Endothelial cell of umbilical vein (primary cell): ENCODE measurements at regions not wholly inside any gene's neighbourhood (a gene's known extent, or its start where the extent isn't known, plus 50 kb on each side); places are given as distances from the start of the nearest gene placed in this dataset.
A peak's percentile ranks its signal among the peaks of the same experiment; 100 is the strongest.

ENCODE experiments used
- BruUV-seq: library from RNA; stranded (reverse); fragments of 400-500 nt; replicated peaks from 2 replicates; lab custom pipeline; 2021; lab: Mats Ljungman, UMichigan
- CTCF ChIA-PET: fragments of 300-600, 350-600 bp; sonication (Branson Sonifier 250); formaldehyde crosslinking; loops from one replicate; lab custom pipeline; 2021; ENCODE audit warnings: antibody characterized with exemption, inconsistent platforms; lab: Charles Lee
- POLR2A ChIA-PET: fragments of 300-600, 350-600 bp; sonication (Branson Sonifier 250); formaldehyde crosslinking; loops from one replicate; lab custom pipeline; 2021; ENCODE audit warnings: antibody characterized with exemption, inconsistent platforms; lab: Charles Lee
- DNase-seq: peaks from one replicate; pipeline ENCODE4 v3.0.0-alpha.2; 2011; ENCODE audit warnings: low read depth, low spot score
- FAIRE-seq: peaks from 2 replicates; lab custom pipeline; 2011; peaks lifted over from hg19 to GRCh38; lab: Jason Lieb, UNC
- H2AFZ ChIP-seq: 2 replicates; pipeline ENCODE4 v1.6.0; 2012; ENCODE audit warnings: low read depth, low read length, control low read depth, inconsistent platforms
- H3K27ac ChIP-seq: 2 replicates; pipeline ENCODE4 v1.5.1; 2011; ENCODE audit warnings: low read depth, mild to moderate bottlenecking, control low read depth, low read length, moderate library complexity; ENCODE audit not compliant: insufficient read depth
- H3K27me3 ChIP-seq, 2 experiments: 2 replicates each; pipeline versions ENCODE4 v1.6.0 to v1.6.1; 2011; ENCODE audit warnings: low read length in 2 of 2, mixed read lengths in 1 of 2; ENCODE audit not compliant: control insufficient read depth in 2 of 2, insufficient read depth in 2 of 2
- H3K36me3 ChIP-seq, 2 experiments: 2 replicates in 1 of 2; 3 replicates in 1 of 2; pipeline ENCODE4 v1.5.1; 2011; ENCODE audit warnings: low read length in 2 of 2, mild to moderate bottlenecking in 1 of 2, moderate library complexity in 1 of 2; ENCODE audit not compliant: control insufficient read depth in 2 of 2, insufficient read depth in 2 of 2; ENCODE audit errors: extremely low read depth in 1 of 2
- H3K4me1 ChIP-seq: 3 replicates; pipeline ENCODE4 v1.5.1; 2011; ENCODE audit warnings: mild to moderate bottlenecking, low read length; ENCODE audit not compliant: control insufficient read depth, insufficient read depth; ENCODE audit errors: extremely low read depth
- H3K4me2 ChIP-seq: 2 replicates; pipeline ENCODE4 v1.6.1; 2011; ENCODE audit warnings: low read length, control low read depth, mixed read lengths; ENCODE audit not compliant: insufficient read depth
- H3K4me3 ChIP-seq, 3 experiments: fragments of 200-600 bp in 1 of 3; sonication (generic), shearing (Covaris generic) in 1 of 3; replicated peaks in 1 of 3; 2 replicates each; pipeline ENCODE4 v1.5.1; 2011 to 2016; ENCODE audit warnings: control low read depth in 3 of 3, low read length in 3 of 3, mild to moderate bottlenecking in 2 of 3, inconsistent platforms in 1 of 3, low read depth in 1 of 3, moderate library complexity in 1 of 3; ENCODE audit not compliant: insufficient read depth in 1 of 3
- H3K79me2 ChIP-seq: 2 replicates; pipeline ENCODE4 v1.6.0; 2012; ENCODE audit warnings: low read length, inconsistent platforms; ENCODE audit not compliant: control insufficient read depth, insufficient read depth
- H3K9ac ChIP-seq: replicated peaks from 2 replicates; pipeline ENCODE3; 2011; ENCODE audit warnings: low read length, control low read depth; ENCODE audit not compliant: insufficient read depth; ENCODE audit errors: extremely low read depth
- H3K9me1 ChIP-seq: replicated peaks from 3 replicates; pipeline ENCODE4 v1.6.0; 2011; ENCODE audit warnings: mild to moderate bottlenecking, low read length; ENCODE audit not compliant: control insufficient read depth, insufficient read depth; ENCODE audit errors: extremely low read depth
- H3K9me3 ChIP-seq: replicated peaks from 2 replicates; pipeline ENCODE4 v1.5.1; 2012; ENCODE audit warnings: low read length, inconsistent platforms; ENCODE audit not compliant: control insufficient read depth, insufficient read depth
- H4K20me1 ChIP-seq: replicated peaks from 2 replicates; pipeline ENCODE3; 2011; ENCODE audit warnings: mild to moderate bottlenecking, low read length; ENCODE audit not compliant: control insufficient read depth, insufficient read depth; ENCODE audit errors: extremely low read depth
- CTCF ChIP-seq, 2 donors: IDR thresholded peaks; 1 replicate in 1 of 2; 2 replicates in 1 of 2; pipeline ENCODE4 v1.5.1; 2011; ENCODE audit warnings: low read length in 2 of 2, mild to moderate bottlenecking in 2 of 2, moderate library complexity in 2 of 2, control low read depth in 1 of 2, inconsistent platforms in 1 of 2, low read depth in 1 of 2; ENCODE audit not compliant: insufficient read depth in 1 of 2; ENCODE audit errors: extremely low read depth in 1 of 2
- EZH2 ChIP-seq: IDR thresholded peaks from 2 replicates; pipeline ENCODE4 v1.6.1; 2012; ENCODE audit warnings: borderline replicate concordance, low read depth, mild to moderate bottlenecking, moderate library complexity, low read length, inconsistent platforms; ENCODE audit not compliant: severe bottlenecking
- FOS ChIP-seq: IDR thresholded peaks from 2 replicates; pipeline ENCODE4 v1.6.1; 2011; ENCODE audit warnings: mild to moderate bottlenecking, low read length, moderate library complexity, borderline replicate concordance; ENCODE audit not compliant: insufficient read depth
- GATA2 ChIP-seq: IDR thresholded peaks from 2 replicates; pipeline ENCODE4 v1.7.0; 2011; ENCODE audit warnings: low read depth, mild to moderate bottlenecking, moderate library complexity, mixed read lengths, low read length; ENCODE audit not compliant: insufficient read length, insufficient read depth
- JUN ChIP-seq: IDR thresholded peaks from 2 replicates; pipeline ENCODE4 v1.6.1; 2011; ENCODE audit warnings: borderline replicate concordance, low read depth; ENCODE audit not compliant: insufficient read length, insufficient read depth
- MAX ChIP-seq: IDR thresholded peaks from 2 replicates; pipeline ENCODE4 v1.6.1; 2011; ENCODE audit not compliant: insufficient read depth, insufficient read length
- MYC ChIP-seq: IDR thresholded peaks from one replicate; pipeline ENCODE4 v1.6.1; 2011; ENCODE audit warnings: mild to moderate bottlenecking, low read depth, low read length
- POLR2A ChIP-seq: IDR thresholded peaks from 2 replicates; pipeline ENCODE4 v1.6.1; 2012; ENCODE audit warnings: low read depth, mild to moderate bottlenecking, control low read depth, low read length
- POLR2AphosphoS5 ChIP-seq: IDR thresholded peaks from 2 replicates; pipeline ENCODE4 v1.6.1; 2012; ENCODE audit warnings: low read depth, mild to moderate bottlenecking, control low read depth, low read length, moderate library complexity; ENCODE audit not compliant: insufficient read depth
- dilution Hi-C: fragments of 300-500 bp; cut with MboI; formaldehyde crosslinking; loops from one replicate; pipeline ENCODE4 v1.15.0; 2019; ENCODE audit warnings: low sequenced_read_pairs; ENCODE audit not compliant: extremely low pct_ligation_motif_present
- intact Hi-C: fragments of 100-400 bp; cut with micrococcal nuclease; formaldehyde crosslinking; loops from one replicate; pipeline ENCODE4 v1.10.0; 2022

GRCh38 chr11:104774578-104774977, 123.7 kb downstream of the CASP12 start:
- Histone ChIP-seq H3K9ac (no peak overlapping the region), H3K36me3 (no peaks in the 10 kb centered on the region), H3K27ac (no peak overlapping the region), H3K9me3 (no peaks in the 10 kb centered on the region), H3K79me2 (no peaks in the 10 kb centered on the region), H3K4me1 (peaks cover 17% of the 10 kb centered on the region), H4K20me1 (no peaks in the 10 kb centered on the region), H3K4me3 (no peak overlapping the region), H3K9me1 (no peaks in the 10 kb centered on the region), H3K4me2 (no peak overlapping the region), H3K27me3 (no peaks in the 10 kb centered on the region), H2AFZ (no peak overlapping the region)
- no peak for FAIRE-seq
- dilution Hi-C loops: no loop called here
- POLR2A ChIA-PET: no interaction called here
- intact Hi-C loops: loop anchor here (5.0 kb wide), 2 partner anchors 67 to 167 kb away; no protein-coding TSS in a partner anchor
- DNase-seq: no peak
- CTCF ChIA-PET: no interaction called here
- TF ChIP-seq GATA2 (no peak), MAX (no peak)
- no TSS peak for BruUV-seq

GRCh38 chr11:104772806-104773241, 125.4 kb downstream of the CASP12 start:
- Histone ChIP-seq H3K9me3 (no peaks in the 10 kb centered on the region), H3K9me1 (no peaks in the 10 kb centered on the region), H3K27me3 (no peaks in the 10 kb centered on the region), H3K9ac (no peak overlapping the region), H3K79me2 (no peaks in the 10 kb centered on the region), H3K4me3 (no peak overlapping the region), H2AFZ (peak overlapping the region; percentile 30), H3K27ac (peak overlapping the region; percentile 53), H3K36me3 (no peaks in the 10 kb centered on the region), H3K4me1 (peaks cover 17% of the 10 kb centered on the region), H4K20me1 (no peaks in the 10 kb centered on the region), H3K4me2 (peak overlapping the region; percentile 73)
- TF ChIP-seq MAX: no peak
- TF ChIP-seq CTCF (IDR thresholded peaks at IDR 0.05; ENCODE audit: extremely low read depth in 1 of 2, insufficient read depth in 1 of 2, low read depth in 1 of 2, low read length in 2 of 2): no peak
- TF ChIP-seq EZH2: no peak
- TF ChIP-seq JUN: peak; percentile 89
- peak; percentile 20 for TF ChIP-seq POLR2A
- no peak for TF ChIP-seq MYC
- peak; percentile 97 for TF ChIP-seq FOS
- TF ChIP-seq POLR2AphosphoS5: no peak
- TF ChIP-seq GATA2: peak; percentile 61
- ChIA-PET CTCF (interaction anchor here (0.9 kb wide), 1 partner anchor 37 kb away, joined by 4 read pairs; no protein-coding TSS in a partner anchor), POLR2A (no interaction called here)
- intact Hi-C loops (loop anchor here (5.0 kb wide), 2 partner anchors 66 to 166 kb away; no protein-coding TSS in a partner anchor), dilution Hi-C loops (no loop called here)
- DNase-seq: peak; percentile 88
- no TSS peak for BruUV-seq
- FAIRE-seq: peak; percentile 85
